Kidney (tissue), 13 donors: ENCODE measurements at regions not wholly inside any gene's neighbourhood (a gene's known extent, or its start where the extent isn't known, plus 50 kb on each side); places are given as distances from the start of the nearest gene placed in this dataset.

ENCODE experiments used
- DNase-seq, 5 donors: peaks; one replicate each; pipeline ENCODE4 v3.0.0-alpha.2; 2013 to 2020
- FAIRE-seq: peaks from 2 replicates; lab custom pipeline; 2012; peaks lifted over from hg19 to GRCh38; lab: Jason Lieb, UNC
- H3K27ac ChIP-seq, 2 donors: one replicate each; pipeline ENCODE4 v1.7.0; 2013; ENCODE audit warnings: low read depth in 2 of 2, low read length in 2 of 2, inconsistent platforms in 1 of 2
- H3K27me3 ChIP-seq: one replicate; pipeline ENCODE4 v1.7.1; 2013; ENCODE audit warnings: low read length, inconsistent platforms; ENCODE audit not compliant: control insufficient read depth, insufficient read depth
- H3K36me3 ChIP-seq, 3 donors: one replicate each; pipeline versions ENCODE4 v1.7.0 to v1.7.1; 2013; ENCODE audit warnings: low read length in 3 of 3, control low read depth in 1 of 3, inconsistent platforms in 1 of 3; ENCODE audit not compliant: insufficient read depth in 3 of 3, control insufficient read depth in 2 of 3
- H3K4me1 ChIP-seq, 3 donors: one replicate each; pipeline versions ENCODE4 v1.7.0 to v1.7.1; 2013; ENCODE audit warnings: low read length in 3 of 3, inconsistent platforms in 1 of 3, low read depth in 1 of 3; ENCODE audit not compliant: control insufficient read depth in 2 of 3, insufficient read depth in 2 of 3
- H3K4me3 ChIP-seq, 3 donors: one replicate each; pipeline versions ENCODE4 v1.7.0 to v1.8.1; 2013; ENCODE audit warnings: low read length in 3 of 3, control low read depth in 1 of 3, inconsistent platforms in 1 of 3
- H3K9ac ChIP-seq, 3 donors: one replicate each; pipeline versions ENCODE4 v1.7.0 to v1.7.1; 2013; ENCODE audit warnings: low read length in 3 of 3, control low read depth in 1 of 3, inconsistent platforms in 1 of 3
- H3K9me3 ChIP-seq, 3 donors: one replicate each; pipeline versions ENCODE4 v1.7.0 to v1.7.1; 2013; ENCODE audit warnings: low read length in 3 of 3, control low read depth in 1 of 3, inconsistent platforms in 1 of 3; ENCODE audit not compliant: control insufficient read depth in 2 of 3, insufficient read depth in 1 of 3
- CTCF ChIP-seq: IDR thresholded peaks from 3 replicates; pipeline ENCODE4 v1.5.1; 2012; ENCODE audit warnings: mild to moderate bottlenecking, moderate library complexity, borderline replicate concordance; ENCODE audit not compliant: insufficient read depth; ENCODE audit errors: extremely low read depth
- intact Hi-C: fragments of 100-400 bp; cut with DNase I; formaldehyde crosslinking; loops from one replicate; pipeline ENCODE4 v1.11.1; 2022
- donor health status: control.
- donor health status: control.
- donor health status: control.
- donor health status: control.
- donor health status: control.
- donor health status: DM: yes; HTN: yes; CAD: no.
- donor health status: Normal renal cell carcinoma (clear cell type).

- Histone ChIP-seq H3K4me1 (no peaks in the 10 kb centered on the region), H3K4me3 (no peak overlapping the region), H3K36me3 (no peaks in the 10 kb centered on the region), H3K9ac (no peak overlapping the region), H3K27ac (no peak overlapping the region), H3K9me3 (no peaks in the 10 kb centered on the region), H3K27me3 (no peaks in the 10 kb centered on the region)
- intact Hi-C loops = no loop called here
- DNase-seq = no peak
- FAIRE-seq = no peak
- no peak for TF ChIP-seq CTCF
Observed at GRCh38 chrX:30151964-30152363, 63.4 kb upstream of the MAGEB2 start.

GRCh38 chrX:30153175-30153880, 62.0 kb upstream of the MAGEB2 start:
- Histone ChIP-seq H3K27me3 (no peaks in the 10 kb centered on the region), H3K4me3 (no peak overlapping the region), H3K27ac (no peak overlapping the region), H3K4me1 (no peaks in the 10 kb centered on the region), H3K9ac (no peak overlapping the region), H3K36me3 (no peaks in the 10 kb centered on the region), H3K9me3 (no peaks in the 10 kb centered on the region)
- no peak for DNase-seq
- intact Hi-C loops = no loop called here
- FAIRE-seq = no peak
- TF ChIP-seq CTCF = no peak

GRCh38 chrX:30153881-30154260, 61.5 kb upstream of the MAGEB2 start:
- intact Hi-C loops = no loop called here
- DNase-seq (no peak), FAIRE-seq (no peak)
- Histone ChIP-seq H3K36me3 (no peaks in the 10 kb centered on the region), H3K9me3 (no peaks in the 10 kb centered on the region), H3K4me1 (no peaks in the 10 kb centered on the region), H3K27me3 (no peaks in the 10 kb centered on the region), H3K27ac (no peak overlapping the region), H3K9ac (no peak overlapping the region), H3K4me3 (no peak overlapping the region)
- no peak for TF ChIP-seq CTCF

- intact Hi-C loops = no loop called here
- FAIRE-seq (no peak), DNase-seq (no peak)
- H3K27ac ChIP-seq = no peak overlapping the region
- TF ChIP-seq CTCF = no peak
- no peaks in the 10 kb centered on the region for H3K27me3 ChIP-seq
- no peak overlapping the region for H3K9ac ChIP-seq
- no peak overlapping the region for H3K4me3 ChIP-seq
- no peaks in the 10 kb centered on the region for H3K4me1 ChIP-seq
- H3K9me3 ChIP-seq = no peaks in the 10 kb centered on the region
- no peaks in the 10 kb centered on the region for H3K36me3 ChIP-seq
Observed at GRCh38 chrX:30156009-30156408, 59.4 kb upstream of the MAGEB2 start.
